Right lobe of liver (tissue), 6 donors: ENCODE measurements at regions not wholly inside any gene's neighbourhood (a gene's known extent, or its start where the extent isn't known, plus 50 kb on each side); places are given as distances from the start of the nearest gene placed in this dataset.

Source experiments
- ATAC-seq, 4 donors: fragments of 200-7000 bp; cut with Tn5 transposase; one replicate each; pipeline ENCODE4 v1.9.1; 2020; ENCODE audit warnings: mild to moderate bottlenecking in 4 of 4, moderate library complexity in 4 of 4
- DNase-seq, 3 donors: peaks; one replicate each; pipeline ENCODE4 v3.0.0-alpha.2; 2020
- H3K27ac ChIP-seq, 3 donors: fragments of 200-600 bp; one replicate each; pipeline ENCODE4 v1.8.0; 2022
- H3K27me3 ChIP-seq, 2 donors: fragments of 200-600 bp; one replicate each; pipeline ENCODE4 v1.8.0; 2022
- H3K36me3 ChIP-seq, 4 donors: fragments of 200-600 bp; sonication (generic) in 1 of 4; one replicate each; pipeline versions ENCODE4 v1.5.1 to v1.8.0; 2017 to 2022; ENCODE audit warnings: control low read depth in 1 of 4
- H3K4me1 ChIP-seq, 4 donors: fragments of 200-600 bp; sonication (generic) in 1 of 4; one replicate each; pipeline versions ENCODE4 v1.5.1 to v1.8.0; 2017 to 2022; ENCODE audit warnings: control low read depth in 1 of 4
- H3K4me3 ChIP-seq, 3 donors: fragments of 200-600 bp; one replicate each; pipeline ENCODE4 v1.8.0; 2022
- H3K9me3 ChIP-seq, 4 donors: fragments of 200-600 bp; sonication (generic) in 1 of 4; one replicate each; pipeline versions ENCODE4 v1.5.1 to v1.8.0; 2017 to 2022; ENCODE audit warnings: control low read depth in 1 of 4
- POLR2A ChIP-seq: fragments of 450-650 bp; IDR thresholded peaks from one replicate; pipeline ENCODE4 v1.6.1; 2017; ENCODE audit warnings: antibody characterized with exemption, mild to moderate bottlenecking
- WGBS: methylation state at CpG from one replicate; pipeline ENCODE4 v1.1.6; 2018; ENCODE audit warnings: low coverage, low lambda C conversion rate; ENCODE audit not compliant: insufficient coverage; ENCODE audit errors: missing lambda C conversion rate; 5-methylcytosine and 5-hydroxymethylcytosine counted together
- intact Hi-C, 2 donors: fragments of 100-400 bp; cut with DNase I; formaldehyde crosslinking; loops; one replicate each; pipeline versions ENCODE4 v1.11.2 to v1.14.1; 2022
- TF ChIP-seq, protein P1 (sequence below), 4 donors: fragments of 200-600 bp in 3 of 4; fragments of 450-650 bp in 1 of 4; IDR thresholded peaks; one replicate each; pipeline versions ENCODE4 v1.5.1 to v1.8.0; 2016 to 2022; ENCODE audit warnings: antibody characterized with exemption in 4 of 4, mild to moderate bottlenecking in 2 of 4
- donor health status: DM: no; HTN: yes; CAD: no.
- donor health status: DM: no; HTN: no; CAD: no.
- donor health status: DM: no; HTN: no; CAD: no.
- donor health status: DM: no; HTN: yes; CAD: no.
- donor health status: DM: no; HTN: yes; CAD: no.

DNA sequence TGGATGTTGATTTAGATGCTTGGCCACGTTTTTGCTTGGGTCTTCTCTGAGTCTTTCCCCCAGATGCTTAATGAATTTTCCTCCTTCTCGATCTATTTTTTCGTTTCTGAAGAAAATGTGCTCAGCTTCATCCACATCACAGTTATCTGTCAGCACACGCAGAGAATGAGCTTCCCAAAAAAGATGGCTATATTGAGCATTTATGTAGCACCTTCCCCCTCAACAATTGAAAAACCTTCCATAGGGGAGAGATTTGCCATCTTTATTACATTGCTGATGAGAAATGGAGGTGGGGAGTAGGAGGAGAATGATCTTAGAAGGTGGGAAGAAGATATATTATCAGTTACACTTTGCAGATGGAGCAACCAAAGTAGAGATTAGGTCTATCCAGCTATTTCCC is 228.1 kb upstream of the PHYHIPL start:
- TF ChIP-seq POLR2A = no peak
- TF ChIP-seq, protein P1, sequence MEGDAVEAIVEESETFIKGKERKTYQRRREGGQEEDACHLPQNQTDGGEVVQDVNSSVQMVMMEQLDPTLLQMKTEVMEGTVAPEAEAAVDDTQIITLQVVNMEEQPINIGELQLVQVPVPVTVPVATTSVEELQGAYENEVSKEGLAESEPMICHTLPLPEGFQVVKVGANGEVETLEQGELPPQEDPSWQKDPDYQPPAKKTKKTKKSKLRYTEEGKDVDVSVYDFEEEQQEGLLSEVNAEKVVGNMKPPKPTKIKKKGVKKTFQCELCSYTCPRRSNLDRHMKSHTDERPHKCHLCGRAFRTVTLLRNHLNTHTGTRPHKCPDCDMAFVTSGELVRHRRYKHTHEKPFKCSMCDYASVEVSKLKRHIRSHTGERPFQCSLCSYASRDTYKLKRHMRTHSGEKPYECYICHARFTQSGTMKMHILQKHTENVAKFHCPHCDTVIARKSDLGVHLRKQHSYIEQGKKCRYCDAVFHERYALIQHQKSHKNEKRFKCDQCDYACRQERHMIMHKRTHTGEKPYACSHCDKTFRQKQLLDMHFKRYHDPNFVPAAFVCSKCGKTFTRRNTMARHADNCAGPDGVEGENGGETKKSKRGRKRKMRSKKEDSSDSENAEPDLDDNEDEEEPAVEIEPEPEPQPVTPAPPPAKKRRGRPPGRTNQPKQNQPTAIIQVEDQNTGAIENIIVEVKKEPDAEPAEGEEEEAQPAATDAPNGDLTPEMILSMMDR (IDR thresholded peaks at IDR 0.05) = no peak
- H3K36me3 ChIP-seq = no peaks in the 10 kb centered on the region

DNA sequence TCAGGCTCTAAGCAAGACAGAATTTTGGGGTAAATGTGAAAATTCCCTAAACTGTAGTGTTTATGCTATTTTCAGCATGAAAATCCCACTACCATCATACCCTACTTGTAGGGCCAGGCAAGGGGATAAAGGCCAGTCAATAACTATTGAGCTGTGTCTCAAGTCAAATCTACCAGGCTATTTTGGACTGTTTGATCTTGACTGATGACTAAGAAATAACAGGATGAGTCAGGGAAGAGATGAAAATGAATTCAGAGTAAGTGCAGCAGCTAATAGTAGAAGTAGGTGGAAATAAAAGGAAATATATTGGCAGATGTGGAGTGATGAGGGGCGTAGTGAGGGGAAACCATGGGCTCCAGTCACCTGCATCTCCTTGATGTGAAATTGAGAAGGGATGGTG is 225.8 kb upstream of the PHYHIPL start:
- Histone ChIP-seq H3K9me3 (no peaks in the 10 kb centered on the region), H3K4me1 (no peaks in the 10 kb centered on the region), H3K36me3 (no peaks in the 10 kb centered on the region), H3K4me3 (no peak overlapping the region), H3K27me3 (no peaks in the 10 kb centered on the region), H3K27ac (no peak overlapping the region)
- ATAC-seq (no peak), DNase-seq (no peak)
- intact Hi-C loops = no loop called here
- 64% methylated on average over 1 of the region's 1 CpG for WGBS
- TF ChIP-seq POLR2A = no peak
- TF ChIP-seq, protein P1 (IDR thresholded peaks at IDR 0.05) = no peak

More for the DNA sequence above, 228.1 kb upstream of the PHYHIPL start:
- intact Hi-C loops = no loop called here
- H3K27ac ChIP-seq = no peak overlapping the region
- H3K4me1 ChIP-seq = no peaks in the 10 kb centered on the region
- no peak for DNase-seq
- H3K27me3 ChIP-seq = no peaks in the 10 kb centered on the region
- H3K4me3 ChIP-seq = no peak overlapping the region
- 67% methylated on average over 4 of the region's 4 CpGs for WGBS
- ATAC-seq = no peak
- H3K9me3 ChIP-seq = no peaks in the 10 kb centered on the region

DNA sequence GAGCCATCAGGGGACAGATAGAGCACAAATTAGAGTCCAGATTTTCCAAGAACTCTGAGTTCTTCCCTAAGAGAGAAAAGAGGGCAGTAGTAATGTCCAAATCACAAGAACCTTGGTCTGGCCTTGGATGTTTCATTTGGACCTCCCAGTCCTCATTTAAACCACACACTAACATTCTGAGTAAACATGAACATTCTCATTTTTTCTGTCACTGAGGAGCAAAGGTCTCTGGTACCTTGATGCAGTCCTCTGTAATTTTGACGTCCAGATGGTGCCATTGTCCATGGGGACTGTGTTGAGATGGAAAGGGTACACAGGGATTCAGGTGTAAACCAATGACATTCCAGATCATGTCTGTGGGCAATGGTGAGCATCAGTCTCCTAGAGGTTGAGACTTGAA is 225.4 kb upstream of the PHYHIPL start:
- intact Hi-C loops = no loop called here
- WGBS = 38% methylated on average over 1 of the region's 1 CpG

DNA sequence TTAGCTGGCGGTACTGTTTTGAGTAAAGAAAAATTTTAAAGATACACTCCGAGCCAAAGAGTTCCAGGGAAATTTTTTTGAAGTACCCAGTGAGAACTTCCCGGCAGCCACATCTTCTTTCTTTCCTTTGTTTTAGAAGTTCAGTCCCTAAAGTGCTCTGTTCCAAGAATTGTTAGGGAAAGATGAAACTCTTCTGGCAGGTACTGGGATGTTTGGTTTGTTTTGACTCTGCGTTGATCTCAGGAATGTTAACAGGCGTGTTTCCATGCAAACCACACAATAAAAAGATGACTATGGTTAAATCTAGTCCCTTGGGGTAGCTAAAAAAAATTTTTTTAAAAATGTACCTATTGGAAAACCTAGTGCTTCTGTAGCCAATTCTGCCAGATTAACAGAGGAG is 224.7 kb upstream of the PHYHIPL start:
- DNase-seq (no peak), ATAC-seq (no peak)
- 65% methylated on average over 5 of the region's 5 CpGs for whole genome bisulfite sequencing
- intact Hi-C loops = no loop called here
- Histone ChIP-seq H3K9me3 (no peaks in the 10 kb centered on the region), H3K4me3 (no peak overlapping the region), H3K27ac (no peak overlapping the region), H3K36me3 (no peaks in the 10 kb centered on the region), H3K4me1 (no peaks in the 10 kb centered on the region), H3K27me3 (no peaks in the 10 kb centered on the region)
- no peak for TF ChIP-seq POLR2A
- TF ChIP-seq, protein P1 (IDR thresholded peaks at IDR 0.05) = no peak

More for the DNA sequence above, 225.4 kb upstream of the PHYHIPL start:
- H3K4me1 ChIP-seq = no peaks in the 10 kb centered on the region
- no peaks in the 10 kb centered on the region for H3K27me3 ChIP-seq
- H3K36me3 ChIP-seq = no peaks in the 10 kb centered on the region
- no peak overlapping the region for H3K27ac ChIP-seq
- DNase-seq (no peak), ATAC-seq (no peak)
- TF ChIP-seq POLR2A = no peak
- TF ChIP-seq, protein P1 (IDR thresholded peaks at IDR 0.05) = no peak
- H3K9me3 ChIP-seq = no peaks in the 10 kb centered on the region
- no peak overlapping the region for H3K4me3 ChIP-seq

DNA sequence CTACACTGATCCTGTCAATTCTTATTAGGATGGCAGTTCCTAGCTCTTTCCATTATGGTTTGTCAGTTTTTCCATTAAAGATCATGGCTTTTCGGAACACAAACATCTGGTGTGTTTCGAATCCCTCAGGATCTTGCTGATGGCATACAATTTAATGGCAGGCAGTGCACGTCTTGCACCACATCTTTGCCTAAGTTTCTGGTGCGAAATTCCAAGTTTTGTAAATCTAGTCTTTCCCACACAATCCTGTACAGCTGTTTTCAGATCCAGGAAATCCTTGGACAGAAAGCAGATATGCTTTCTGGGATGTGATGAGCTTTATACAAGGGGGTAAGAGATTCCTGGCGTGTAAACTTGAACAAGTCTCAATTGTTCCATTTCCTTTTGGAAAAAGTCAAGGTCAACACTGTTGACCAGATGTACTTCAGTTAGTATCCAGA is 224.3 kb upstream of the PHYHIPL start:
- peak in 2 of 4 donors; percentile 12 to 22 for ATAC-seq
- Histone ChIP-seq H3K4me3 (no peak overlapping the region), H3K9me3 (no peaks in the 10 kb centered on the region), H3K36me3 (no peaks in the 10 kb centered on the region), H3K27me3 (no peaks in the 10 kb centered on the region), H3K27ac (no peak overlapping the region), H3K4me1 (no peaks in the 10 kb centered on the region)
- 36% methylated on average over 5 of the region's 5 CpGs for WGBS
- no peak for DNase-seq
- intact Hi-C loops = no loop called here
- no peak for TF ChIP-seq POLR2A
- TF ChIP-seq, protein P1 (IDR thresholded peaks at IDR 0.05) = no peak
